Keratinocyte (primary cell): ENCODE measurements at regions not wholly inside any gene's neighbourhood (a gene's known extent, or its start where the extent isn't known, plus 50 kb on each side); places are given as distances from the start of the nearest gene placed in this dataset.

Experiments used
- EZH2 ChIP-seq: IDR thresholded peaks from one replicate; pipeline ENCODE4 v1.6.1; 2012; ENCODE audit warnings: inconsistent platforms, mild to moderate bottlenecking, low read length, moderate library complexity
- TF ChIP-seq, protein P1 (sequence below), 3 experiments: IDR thresholded peaks in 1 of 3; conservative IDR thresholded peaks in 1 of 3; optimal IDR thresholded peaks in 1 of 3; 2 replicates in 2 of 3; 3 replicates in 1 of 3; pipeline versions ENCODE3 to v1.5.1; 2011; ENCODE audit warnings: low read length in 3 of 3, mild to moderate bottlenecking in 3 of 3, moderate library complexity in 2 of 3, control low read depth in 1 of 3, inconsistent platforms in 1 of 3; ENCODE audit not compliant: insufficient read depth in 2 of 3; ENCODE audit errors: extremely low read depth in 1 of 3

DNA sequence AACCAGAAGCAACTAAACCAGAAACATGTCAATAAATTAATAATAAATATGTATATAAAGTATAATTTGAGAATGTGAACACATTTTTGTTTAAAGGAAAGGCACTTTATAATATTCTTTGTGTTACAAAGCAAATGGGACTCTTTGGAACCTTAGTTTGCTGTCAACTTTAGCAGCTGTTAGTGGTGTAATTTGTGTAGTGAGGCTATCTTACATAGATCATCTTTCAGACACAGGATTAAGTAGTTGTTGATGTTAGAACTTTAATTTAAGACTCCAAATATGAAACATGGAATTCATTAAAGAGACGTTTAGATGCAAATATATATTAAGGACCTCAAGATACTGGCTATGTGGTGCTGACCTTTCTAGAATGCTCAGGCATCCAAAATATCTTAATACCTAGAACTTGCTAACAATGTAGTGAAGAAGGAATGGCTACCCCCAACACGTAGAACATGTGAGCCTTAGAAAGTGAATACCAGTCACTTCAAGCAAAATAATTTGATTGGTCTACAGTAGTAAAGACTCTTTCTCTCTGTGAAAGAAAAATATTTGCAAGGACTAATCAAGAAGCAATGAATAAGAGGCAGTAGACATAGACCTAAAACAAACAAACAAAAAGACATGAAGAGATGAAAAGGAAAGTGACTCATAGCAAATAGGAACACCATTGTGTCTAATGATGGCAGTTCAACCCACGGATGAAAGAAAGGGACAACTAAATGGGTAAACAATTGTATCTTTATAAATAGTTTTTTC is 811.4 kb downstream of the USP25 start:
- TF ChIP-seq, protein P1, sequence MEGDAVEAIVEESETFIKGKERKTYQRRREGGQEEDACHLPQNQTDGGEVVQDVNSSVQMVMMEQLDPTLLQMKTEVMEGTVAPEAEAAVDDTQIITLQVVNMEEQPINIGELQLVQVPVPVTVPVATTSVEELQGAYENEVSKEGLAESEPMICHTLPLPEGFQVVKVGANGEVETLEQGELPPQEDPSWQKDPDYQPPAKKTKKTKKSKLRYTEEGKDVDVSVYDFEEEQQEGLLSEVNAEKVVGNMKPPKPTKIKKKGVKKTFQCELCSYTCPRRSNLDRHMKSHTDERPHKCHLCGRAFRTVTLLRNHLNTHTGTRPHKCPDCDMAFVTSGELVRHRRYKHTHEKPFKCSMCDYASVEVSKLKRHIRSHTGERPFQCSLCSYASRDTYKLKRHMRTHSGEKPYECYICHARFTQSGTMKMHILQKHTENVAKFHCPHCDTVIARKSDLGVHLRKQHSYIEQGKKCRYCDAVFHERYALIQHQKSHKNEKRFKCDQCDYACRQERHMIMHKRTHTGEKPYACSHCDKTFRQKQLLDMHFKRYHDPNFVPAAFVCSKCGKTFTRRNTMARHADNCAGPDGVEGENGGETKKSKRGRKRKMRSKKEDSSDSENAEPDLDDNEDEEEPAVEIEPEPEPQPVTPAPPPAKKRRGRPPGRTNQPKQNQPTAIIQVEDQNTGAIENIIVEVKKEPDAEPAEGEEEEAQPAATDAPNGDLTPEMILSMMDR (optimal IDR thresholded peaks at IDR 0.05 in 1 of 3, IDR thresholded peaks at IDR 0.05 in 1 of 3, conservative IDR thresholded peaks at IDR 0.05 in 1 of 3; ENCODE audit: extremely low read depth in 1 of 3, insufficient read depth in 2 of 3, low read length in 3 of 3) = no peak
- TF ChIP-seq EZH2 = no peak
